ENCODE measurements at regions not wholly inside any gene's neighbourhood (a gene's known extent, or its start where the extent isn't known, plus 50 kb on each side); places are given as distances from the start of the nearest gene placed in this dataset.

- TF ChIP-seq POLR2A (IDR thresholded peaks at IDR 0.05; ENCODE audit: low read length): no peak
- no peak for TF ChIP-seq GATA1 (IDR thresholded peaks at IDR 0.05; ENCODE audit: low read depth, low read length)
Observed at GRCh38 chr4:36979533-36979932, 265.0 kb upstream of the NWD2 start.
